ENCODE measurements at regions not wholly inside any gene's neighbourhood (a gene's known extent, or its start where the extent isn't known, plus 50 kb on each side); places are given as distances from the start of the nearest gene placed in this dataset.

- no peak for DNase-seq
These were observed 178.7 kb upstream of the RBPJ start for GRCh38 chr4:26141911-26142638.

GRCh38 chr4:26144526-26145155 lies 176.2 kb upstream of the RBPJ start:
- no peak for DNase-seq

- DNase-seq = no peak
These were observed 175.6 kb upstream of the RBPJ start for GRCh38 chr4:26145212-26145611.

DNA sequence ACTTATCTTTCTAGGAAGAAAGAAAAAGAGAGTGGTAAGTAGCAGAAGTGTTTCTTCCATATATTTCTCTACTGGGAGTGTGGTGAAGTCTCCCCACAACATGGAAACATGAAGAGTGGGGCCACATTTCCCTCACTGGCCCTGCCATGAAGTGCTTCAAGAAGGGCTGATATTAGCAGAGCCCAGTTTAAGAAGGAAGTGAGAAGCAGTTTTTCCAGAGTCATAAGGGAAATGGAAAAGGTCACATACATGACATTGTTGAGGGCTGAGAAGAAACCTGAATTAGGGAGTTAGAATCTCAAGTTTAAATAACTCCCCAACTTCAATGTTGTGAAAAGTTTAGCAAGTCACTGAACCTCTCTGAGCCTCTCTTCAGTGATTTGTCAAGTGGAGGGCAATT lies 171.9 kb upstream of the RBPJ start:
- DNase-seq = no peak

DNA sequence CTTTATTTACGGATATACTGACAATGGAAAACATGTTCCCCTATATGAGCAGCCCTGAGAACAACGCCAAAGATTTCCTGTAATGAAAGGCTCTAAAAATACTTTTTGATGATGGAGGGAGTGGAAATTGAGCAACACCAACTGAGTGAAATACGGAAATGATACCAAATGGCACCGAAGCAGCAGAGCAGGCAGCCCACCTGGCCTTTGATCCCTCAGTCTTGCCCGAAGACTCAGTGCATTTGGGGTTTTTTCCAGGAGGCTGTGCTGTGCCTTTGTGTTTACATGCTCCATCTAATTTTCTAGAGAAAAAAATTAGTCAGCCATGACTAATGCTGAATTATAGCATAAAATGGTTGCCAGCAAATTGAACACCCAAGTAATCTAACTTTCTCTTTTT lies 169.9 kb upstream of the RBPJ start:
- peak in 1 of 2 donors; percentile 43 for DNase-seq

DNA sequence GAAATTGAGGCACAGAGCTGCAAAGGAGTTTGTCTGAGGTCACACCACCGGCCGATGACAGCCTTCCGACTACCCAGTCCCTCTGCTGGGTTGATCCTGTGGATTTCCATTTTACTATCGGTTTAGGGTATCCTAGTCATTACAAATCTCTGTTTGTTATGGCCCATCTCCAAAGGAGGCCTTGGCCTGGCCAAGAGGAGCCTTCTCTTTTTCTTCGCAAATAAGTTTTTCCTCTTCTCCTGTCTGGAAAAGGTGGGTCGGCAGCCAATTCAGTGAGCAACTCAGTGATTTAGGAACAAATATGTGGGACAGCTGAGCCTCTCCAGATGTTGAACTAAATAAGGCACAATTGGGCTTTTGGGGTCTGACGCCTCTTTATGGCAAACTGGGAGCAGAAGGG lies 169.2 kb upstream of the RBPJ start:
- DNase-seq = no peak

GRCh38 chr4:26152056-26152455 lies 168.8 kb upstream of the RBPJ start:
- DNase-seq = no peak

GRCh38 chr4:26157541-26157940 lies 163.3 kb upstream of the RBPJ start:
- DNase-seq = no peak

GRCh38 chr4:26160591-26160990 lies 160.2 kb upstream of the RBPJ start:
- no peak for DNase-seq

DNA sequence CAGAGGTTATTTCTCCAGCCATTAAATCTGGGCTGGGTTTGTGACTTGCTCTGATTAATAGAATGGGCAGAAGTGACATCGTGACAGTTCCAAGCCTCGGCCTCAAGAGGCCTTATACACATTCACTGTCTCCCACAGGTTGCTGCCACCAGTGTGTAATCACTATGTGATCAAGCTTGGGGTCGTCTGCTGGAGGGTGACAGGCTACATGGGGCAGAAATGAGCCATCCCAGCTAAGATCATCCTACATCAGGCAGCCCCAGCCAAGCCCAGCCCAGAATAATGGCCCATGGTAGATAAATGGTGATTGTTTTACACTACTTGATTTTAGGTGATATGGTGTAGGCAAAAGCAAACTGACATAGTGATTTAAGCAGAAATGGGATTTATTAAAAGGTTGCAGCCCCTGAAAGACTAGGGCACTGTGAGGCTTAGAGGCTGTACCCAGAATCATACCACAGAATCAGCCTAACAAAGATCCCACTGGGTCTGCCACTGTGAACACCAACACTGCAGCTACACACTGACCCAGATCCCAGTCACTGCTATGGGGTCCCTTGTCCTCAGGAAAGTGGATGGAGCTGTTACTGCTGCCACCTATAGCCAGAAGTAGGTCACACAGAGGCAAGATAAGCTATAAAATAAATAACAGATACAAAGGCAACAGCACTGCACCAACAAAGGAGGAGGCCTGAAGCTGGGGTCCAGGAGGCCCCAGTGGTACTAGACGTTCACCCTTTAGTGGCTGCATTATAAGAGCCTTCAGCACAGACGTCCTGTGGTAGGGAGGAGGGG lies 159.6 kb upstream of the RBPJ start:
- no peak for DNase-seq

DNA sequence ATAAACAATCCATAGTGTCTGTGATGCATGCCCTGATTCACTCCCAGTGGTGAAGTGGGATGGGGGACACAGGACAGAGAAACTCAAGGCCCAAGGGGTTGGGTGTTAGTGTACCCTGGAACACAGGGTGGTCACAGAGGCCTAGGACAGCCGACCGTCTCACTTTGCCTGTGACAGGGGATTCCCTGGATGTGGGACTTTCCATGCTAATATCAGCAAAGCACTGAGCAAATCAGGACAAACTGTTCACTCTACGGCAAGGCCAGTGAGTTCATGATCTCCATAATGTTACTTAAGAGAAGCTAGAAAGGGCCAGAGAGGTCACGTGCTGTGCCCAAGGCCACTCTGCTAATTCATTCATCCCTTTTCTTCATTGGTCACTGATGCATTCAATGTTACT lies 158.7 kb upstream of the RBPJ start:
- DNase-seq = no peak

DNA sequence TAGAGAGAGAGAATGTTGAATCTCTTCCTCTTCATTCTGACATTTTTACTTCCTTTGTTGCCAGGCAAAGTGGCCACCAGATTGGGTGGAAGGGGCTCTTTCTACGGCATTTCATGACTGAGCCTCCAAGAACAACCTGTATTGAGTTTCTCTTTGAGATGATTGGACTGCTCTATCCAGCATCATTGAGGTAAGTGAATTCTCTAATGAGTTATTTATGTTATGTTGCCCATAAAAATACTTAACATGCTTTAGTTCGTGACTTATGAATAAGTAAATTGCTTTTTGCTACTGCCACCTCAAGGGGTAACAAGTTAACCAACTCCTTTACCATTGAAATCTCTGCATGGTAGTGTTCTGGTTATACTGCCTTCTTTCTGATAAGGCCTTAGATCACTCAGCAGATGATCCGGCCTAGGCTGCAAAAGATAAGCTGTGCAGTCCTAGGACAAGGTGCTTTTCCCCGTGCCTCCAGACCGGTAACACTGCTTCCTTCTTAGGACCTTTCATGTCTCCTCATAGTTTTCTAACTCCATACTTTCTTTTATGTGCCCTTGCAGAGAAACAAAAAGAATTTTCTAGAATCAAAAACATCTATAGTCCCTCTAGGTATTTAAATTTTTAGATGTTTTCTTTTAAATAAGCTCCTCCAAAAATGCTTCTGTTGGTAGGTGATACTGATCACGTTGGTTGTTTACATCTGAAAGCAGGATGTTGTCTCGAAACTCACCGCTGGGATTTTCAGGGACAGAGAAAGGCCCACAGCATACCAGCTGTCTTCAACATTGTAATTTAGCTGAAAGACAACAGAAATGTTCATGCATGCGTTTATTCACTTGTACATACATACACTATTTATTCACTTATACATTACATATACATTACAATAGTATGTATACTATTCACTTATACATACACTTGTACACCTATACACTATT lies 157.1 kb upstream of the RBPJ start:
- DNase-seq = no peak

DNA sequence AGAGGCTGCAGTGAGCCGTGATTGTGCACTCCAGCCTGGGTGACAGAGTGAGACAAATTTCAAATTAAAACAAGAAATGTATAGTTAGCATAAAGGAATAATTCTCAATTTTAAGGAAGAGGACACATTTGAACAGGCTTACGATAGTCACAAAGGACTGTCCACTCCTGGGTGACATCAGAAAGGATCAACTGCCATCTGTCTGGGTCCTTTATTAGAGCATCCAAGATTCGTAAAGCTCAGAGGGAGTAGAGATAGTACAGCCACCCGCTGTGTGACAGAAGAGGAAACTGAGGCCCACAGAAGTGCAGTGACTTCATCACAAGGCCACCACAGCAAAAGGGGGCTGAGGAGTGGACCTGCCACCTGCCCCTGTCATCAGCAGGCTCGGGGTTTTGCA lies 149.3 kb upstream of the RBPJ start:
- DNase-seq = no peak

GRCh38 chr4:26171941-26172340 lies 148.9 kb upstream of the RBPJ start:
- DNase-seq = no peak

GRCh38 chr4:26173619-26174018 lies 147.2 kb upstream of the RBPJ start:
- no peak for DNase-seq

DNA sequence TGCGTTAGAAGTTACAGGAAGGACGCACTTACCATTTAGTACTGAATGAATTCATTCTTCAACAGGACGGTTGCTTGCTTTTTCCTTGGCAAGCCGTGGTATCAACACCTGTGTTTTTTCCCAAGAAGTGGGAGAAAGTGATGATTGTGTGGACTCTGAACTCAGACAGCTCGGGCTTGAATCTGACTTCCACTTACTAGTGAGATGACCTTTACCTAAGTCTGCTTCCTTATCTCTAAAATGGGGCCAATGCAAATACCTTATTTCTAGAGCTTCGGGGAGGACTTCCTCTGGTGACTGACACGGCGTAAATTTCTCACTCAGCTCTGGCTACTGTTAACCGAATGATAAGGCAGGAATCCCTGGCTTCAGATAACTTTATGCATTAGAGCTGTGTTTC lies 146.8 kb upstream of the RBPJ start:
- DNase-seq = no peak

GRCh38 chr4:26175006-26175786 lies 145.6 kb upstream of the RBPJ start:
- no peak for DNase-seq

GRCh38 chr4:26175905-26176470 lies 144.8 kb upstream of the RBPJ start:
- DNase-seq = no peak

DNA sequence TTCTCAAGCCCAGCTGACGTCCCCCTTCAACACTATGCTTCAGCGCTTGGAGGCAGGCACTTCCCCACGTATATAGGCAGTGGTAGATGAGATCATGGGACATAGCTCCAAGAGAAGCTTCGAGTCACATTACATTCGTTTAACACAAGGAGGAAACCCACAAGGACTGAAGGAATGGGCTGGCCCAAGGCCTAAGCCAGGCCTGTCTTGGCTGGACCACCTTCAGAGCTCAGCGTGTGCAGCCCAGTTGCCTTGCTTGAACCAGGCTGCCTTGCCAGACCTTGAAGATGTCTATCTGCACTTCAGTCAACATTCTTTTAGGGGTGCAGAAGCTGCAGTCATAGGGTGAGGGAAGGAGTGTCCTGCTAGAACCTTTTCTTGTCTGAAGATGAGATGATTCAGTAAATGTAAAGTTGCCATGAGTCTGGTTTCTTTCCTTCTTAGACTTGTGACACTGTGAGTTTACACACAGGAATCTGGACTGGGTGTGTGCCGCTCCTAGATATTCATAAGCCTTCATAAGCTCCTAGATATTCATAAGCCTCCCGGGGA lies 144.1 kb upstream of the RBPJ start:
- DNase-seq = no peak

- DNase-seq = no peak
These were observed 142.0 kb upstream of the RBPJ start for GRCh38 chr4:26178854-26179253.

DNA sequence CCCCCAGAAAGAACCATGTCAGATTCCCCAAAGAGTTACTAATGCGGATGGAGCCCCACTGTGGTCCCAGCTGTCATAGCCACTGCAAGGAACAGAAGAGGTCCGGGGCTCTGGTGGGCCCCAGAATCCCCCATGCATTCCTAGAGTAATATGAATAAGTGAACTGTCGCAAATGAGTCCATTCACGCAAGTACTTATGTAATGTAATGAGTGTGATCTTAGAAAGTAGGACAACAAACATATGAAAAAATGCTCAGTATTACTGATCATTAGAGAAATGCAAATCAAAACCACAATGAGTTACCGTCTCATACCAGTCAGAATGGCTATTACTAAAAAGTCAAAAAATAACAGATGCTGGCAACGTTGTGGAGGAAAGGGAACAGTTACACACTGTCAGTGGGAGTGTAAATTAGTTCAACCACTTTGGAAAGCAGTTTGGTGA lies 141.5 kb upstream of the RBPJ start:
- DNase-seq = no peak

All from stimulated activated CD4-positive, alpha-beta T cell treated with anti-CD3 and anti-CD28 coated beads, Interleukin-2, amount 100 ng/mL, for 48 hours (primary cell).